Activated naive CD4-positive, alpha-beta T cell treated with anti-CD3 and anti-CD28 coated beads, Interleukin-2, amount 50 U/mL, for 24 hours (primary cell): ENCODE measurements at regions not wholly inside any gene's neighbourhood (a gene's known extent, or its start where the extent isn't known, plus 50 kb on each side); places are given as distances from the start of the nearest gene placed in this dataset.
"Not testable (repeated sequence)": the region's sequence is repeated elsewhere in the genome, so short reads cannot be mapped to it uniquely, and the experiment has no call there.

Source experiments
- H3K27ac Mint-ChIP-seq: one replicate; pipeline ENCODE4 v1.8.0; 2021; ENCODE audit warnings: mild to moderate bottlenecking, mixed read lengths
- H3K27me3 Mint-ChIP-seq: one replicate; pipeline ENCODE4 v1.8.0; 2021; ENCODE audit warnings: mixed read lengths
- H3K36me3 Mint-ChIP-seq: one replicate; pipeline ENCODE4 v1.8.0; 2021; ENCODE audit warnings: mixed read lengths
- H3K4me1 Mint-ChIP-seq: one replicate; pipeline ENCODE4 v1.8.0; 2021; ENCODE audit warnings: mixed read lengths
- H3K4me3 Mint-ChIP-seq: one replicate; pipeline ENCODE4 v1.8.0; 2021; ENCODE audit warnings: mild to moderate bottlenecking, mixed read lengths
- H3K9me3 Mint-ChIP-seq: one replicate; pipeline ENCODE4 v1.8.0; 2021; ENCODE audit warnings: mixed read lengths

DNA sequence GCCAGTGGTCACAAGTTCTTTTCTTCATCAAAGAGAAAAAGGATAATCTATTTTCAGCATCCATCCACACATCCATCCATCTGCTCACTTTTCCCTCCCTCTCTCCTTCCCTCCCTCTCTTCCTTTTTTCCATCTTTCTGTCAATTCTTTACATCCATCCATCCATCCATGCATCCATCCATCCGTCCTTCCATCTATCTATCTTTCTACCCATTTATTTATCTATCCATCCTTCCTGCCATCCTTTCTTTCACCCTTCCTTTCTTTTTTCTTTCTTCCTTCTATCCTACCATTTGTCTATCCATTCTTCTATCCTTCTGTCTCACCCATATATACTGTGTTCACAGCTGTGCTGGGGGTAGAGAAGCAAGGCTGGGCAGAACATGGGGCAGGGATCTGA, 212.4 kb upstream of the GALNT2 start:
- no peaks in the 10 kb centered on the region for H3K36me3 Mint-ChIP-seq
- H3K4me3 Mint-ChIP-seq: no peak overlapping the region
- H3K27me3 Mint-ChIP-seq: no peaks in the 10 kb centered on the region
- H3K9me3 Mint-ChIP-seq: no peaks in the 10 kb centered on the region
- H3K4me1 Mint-ChIP-seq: peaks cover 8% of the 10 kb centered on the region
- no peak overlapping the region for H3K27ac Mint-ChIP-seq

DNA sequence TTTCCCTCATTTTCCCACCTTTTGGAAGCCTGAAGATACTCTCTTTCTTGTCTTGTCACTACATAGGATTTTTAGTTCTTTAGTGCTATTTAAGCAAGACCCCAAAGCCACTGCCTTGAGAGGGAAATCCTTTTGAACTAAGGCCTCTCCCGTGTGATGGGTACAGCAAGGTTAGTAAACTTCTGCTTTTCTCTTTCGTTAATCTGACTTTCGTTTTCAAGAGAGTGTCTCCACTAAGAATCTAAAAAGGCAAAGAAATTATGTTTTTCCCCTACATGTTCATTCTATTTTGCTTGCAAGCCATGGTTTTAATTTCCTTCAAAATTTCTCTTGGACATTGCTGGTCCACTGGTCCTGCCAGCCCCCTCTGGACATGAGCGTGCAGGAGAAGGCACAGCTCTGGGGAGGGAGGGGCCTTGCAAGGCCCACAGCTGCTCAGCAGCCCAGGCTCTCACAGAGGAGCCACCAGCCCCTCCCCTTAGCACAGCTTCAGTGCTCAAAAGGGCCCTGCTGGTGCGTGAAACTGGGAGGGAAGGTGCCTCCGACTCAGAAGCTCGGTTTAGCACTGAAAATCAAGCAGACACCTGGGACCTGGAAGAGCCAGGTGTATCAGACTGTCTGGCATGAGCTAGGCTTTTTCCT, 210.9 kb upstream of the GALNT2 start:
- H3K4me3 Mint-ChIP-seq: peak overlapping the region; percentile 77

DNA sequence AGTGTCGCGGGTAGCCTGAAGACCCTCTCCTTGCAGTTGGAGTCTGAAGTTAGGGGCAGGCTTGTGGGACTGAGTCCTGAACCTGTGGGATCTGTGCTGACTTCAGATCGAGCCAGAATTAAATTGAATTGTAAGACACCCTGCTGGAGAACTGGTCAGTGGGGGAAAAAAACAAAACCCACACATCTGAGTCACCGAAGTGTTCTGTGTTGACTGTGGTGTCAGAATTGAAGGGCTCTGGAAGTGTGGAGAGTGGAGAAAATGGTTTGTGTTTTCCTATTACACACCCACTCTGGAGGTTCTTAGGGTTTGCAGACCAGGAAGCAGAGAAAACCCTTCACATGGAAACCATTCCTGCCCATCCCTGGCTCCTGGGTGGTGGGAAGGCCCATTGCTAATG, 209.5 kb upstream of the GALNT2 start:
- Mint-ChIP-seq H3K27ac (no peak overlapping the region), H3K27me3 (no peaks in the 10 kb centered on the region), H3K4me3 (no peak overlapping the region), H3K36me3 (no peaks in the 10 kb centered on the region), H3K9me3 (no peaks in the 10 kb centered on the region), H3K4me1 (peaks cover 8% of the 10 kb centered on the region)

More for the DNA sequence above, 210.9 kb upstream of the GALNT2 start:
- Mint-ChIP-seq H3K4me1 (peaks cover 8% of the 10 kb centered on the region), H3K36me3 (no peaks in the 10 kb centered on the region), H3K27ac (no peak overlapping the region), H3K9me3 (no peaks in the 10 kb centered on the region), H3K27me3 (no peaks in the 10 kb centered on the region)

DNA sequence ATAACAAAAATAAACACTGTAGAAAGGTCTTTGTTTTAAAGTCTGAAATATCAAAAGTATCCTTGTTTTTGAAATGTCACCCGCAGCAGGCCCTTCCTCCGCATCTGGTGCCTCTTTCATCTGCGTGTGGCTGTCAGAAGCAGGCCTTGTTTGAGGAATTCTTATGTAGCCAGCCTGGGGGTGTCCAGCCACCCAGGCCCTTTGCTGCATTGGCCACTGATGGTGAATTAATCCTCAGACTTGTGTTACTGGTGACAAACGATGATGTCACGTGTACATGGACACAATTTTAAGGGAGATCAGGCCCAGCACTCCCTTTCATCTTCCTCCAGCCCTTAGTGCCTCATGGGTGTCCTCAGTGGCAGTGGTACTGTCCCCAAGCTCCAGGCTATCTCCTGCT, 208.0 kb upstream of the GALNT2 start:
- Mint-ChIP-seq H3K36me3 (no peaks in the 10 kb centered on the region), H3K9me3 (no peaks in the 10 kb centered on the region), H3K27ac (no peak overlapping the region), H3K4me3 (no peak overlapping the region), H3K27me3 (peaks cover 1% of the 10 kb centered on the region), H3K4me1 (peaks cover 8% of the 10 kb centered on the region)

GRCh38 chr1:229860926-229861325, 206.1 kb upstream of the GALNT2 start:
- Mint-ChIP-seq H3K27ac (no peak overlapping the region), H3K4me3 (no peak overlapping the region), H3K36me3 (no peaks in the 10 kb centered on the region), H3K27me3 (peaks cover 1% of the 10 kb centered on the region), H3K9me3 (no peaks in the 10 kb centered on the region), H3K4me1 (peaks cover 4% of the 10 kb centered on the region)

- Mint-ChIP-seq H3K36me3 (no peaks in the 10 kb centered on the region), H3K27me3 (peaks cover 1% of the 10 kb centered on the region), H3K9me3 (no peaks in the 10 kb centered on the region), H3K27ac (no peak overlapping the region), H3K4me3 (no peak overlapping the region), H3K4me1 (no peaks in the 10 kb centered on the region)
These were observed 204.8 kb upstream of the GALNT2 start for GRCh38 chr1:229862017-229862774.

GRCh38 chr1:229863651-229864545, 203.1 kb upstream of the GALNT2 start:
- H3K4me3 Mint-ChIP-seq: no peak overlapping the region
- H3K36me3 Mint-ChIP-seq: no peaks in the 10 kb centered on the region
- H3K27me3 Mint-ChIP-seq: peaks cover 1% of the 10 kb centered on the region
- no peaks in the 10 kb centered on the region for H3K4me1 Mint-ChIP-seq
- H3K9me3 Mint-ChIP-seq: no peaks in the 10 kb centered on the region
- no peak overlapping the region for H3K27ac Mint-ChIP-seq

DNA sequence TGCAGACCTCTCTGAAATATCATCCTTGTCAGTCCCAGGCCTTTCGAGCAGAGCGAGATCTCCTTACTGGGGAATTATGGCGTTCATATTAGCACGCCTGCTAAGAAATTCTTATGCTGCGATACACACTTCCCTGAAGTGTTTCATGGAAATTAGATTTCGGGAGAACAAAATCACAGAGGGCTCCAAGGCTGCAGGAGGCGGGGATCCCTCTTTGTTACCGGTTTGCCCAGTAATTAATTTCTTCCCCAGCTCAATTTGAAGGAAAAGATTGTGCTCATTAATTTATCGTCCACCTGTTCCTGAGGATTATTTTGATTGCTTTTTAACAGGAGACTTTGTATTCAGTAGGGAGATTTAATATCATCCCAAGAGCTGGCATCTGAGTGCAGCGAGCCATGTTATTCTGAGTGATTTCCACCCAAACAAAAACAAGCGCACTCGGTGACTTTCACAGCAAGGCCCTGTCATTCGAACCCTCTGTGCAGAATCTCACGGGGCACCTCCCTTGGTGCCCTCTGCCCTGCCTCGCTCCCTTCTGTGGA, 202.3 kb upstream of the GALNT2 start:
- Mint-ChIP-seq H3K9me3 (no peaks in the 10 kb centered on the region), H3K4me1 (no peaks in the 10 kb centered on the region), H3K27me3 (peaks cover 1% of the 10 kb centered on the region), H3K27ac (no peak overlapping the region), H3K36me3 (no peaks in the 10 kb centered on the region), H3K4me3 (no peak overlapping the region)

DNA sequence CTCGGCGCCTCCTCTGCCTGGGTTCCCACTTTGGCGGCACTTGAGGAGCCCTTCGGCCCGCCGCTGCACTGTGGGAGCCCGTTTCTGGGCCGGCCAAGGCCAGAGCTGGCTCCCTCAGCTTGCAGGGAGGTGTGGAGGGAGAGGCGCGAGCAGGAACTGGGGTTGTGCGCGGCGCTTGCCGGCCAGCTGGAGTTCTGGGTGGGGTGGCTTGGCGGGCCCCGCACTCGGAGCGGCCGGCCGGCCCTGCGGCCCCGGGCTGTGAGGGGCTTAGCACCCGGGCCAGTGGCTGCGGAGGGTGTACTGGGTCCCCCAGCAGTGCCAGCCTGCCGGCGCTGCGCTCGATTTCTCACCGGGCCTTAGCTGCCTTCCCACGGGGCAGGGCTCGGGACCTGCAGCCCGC, 201.7 kb upstream of the GALNT2 start:
- not testable (repeated sequence) for H3K36me3 Mint-ChIP-seq, H3K27me3 Mint-ChIP-seq, H3K9me3 Mint-ChIP-seq, H3K4me1 Mint-ChIP-seq, H3K4me3 Mint-ChIP-seq, H3K27ac Mint-ChIP-seq

GRCh38 chr1:229867726-229868125, 199.3 kb upstream of the GALNT2 start:
- Mint-ChIP-seq H3K27me3 (peaks cover 1% of the 10 kb centered on the region), H3K4me1 (no peaks in the 10 kb centered on the region), H3K4me3 (no peak overlapping the region), H3K36me3 (no peaks in the 10 kb centered on the region), H3K9me3 (no peaks in the 10 kb centered on the region), H3K27ac (no peak overlapping the region)

DNA sequence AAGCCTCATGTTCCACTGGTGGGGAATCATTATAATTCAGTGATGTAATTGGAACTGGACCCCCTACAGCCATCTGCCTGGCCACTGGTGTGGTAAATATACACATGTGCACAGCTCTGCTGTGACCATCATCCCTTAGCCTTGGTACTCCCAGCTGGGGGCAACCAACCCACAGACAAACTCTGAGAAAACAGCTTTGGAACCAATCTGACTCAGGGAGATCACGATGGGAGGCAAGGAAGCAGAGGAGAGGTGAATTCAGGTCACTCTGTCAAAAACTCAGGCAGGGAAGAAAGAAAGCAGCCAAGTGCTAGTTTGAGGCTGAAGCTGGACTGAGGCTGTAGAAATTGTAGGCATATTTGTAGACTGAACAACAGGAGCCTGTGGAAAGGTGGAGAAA, 197.8 kb upstream of the GALNT2 start:
- Mint-ChIP-seq H3K4me1 (no peaks in the 10 kb centered on the region), H3K27me3 (no peaks in the 10 kb centered on the region), H3K9me3 (no peaks in the 10 kb centered on the region), H3K36me3 (no peaks in the 10 kb centered on the region), H3K27ac (no peak overlapping the region), H3K4me3 (no peak overlapping the region)

DNA sequence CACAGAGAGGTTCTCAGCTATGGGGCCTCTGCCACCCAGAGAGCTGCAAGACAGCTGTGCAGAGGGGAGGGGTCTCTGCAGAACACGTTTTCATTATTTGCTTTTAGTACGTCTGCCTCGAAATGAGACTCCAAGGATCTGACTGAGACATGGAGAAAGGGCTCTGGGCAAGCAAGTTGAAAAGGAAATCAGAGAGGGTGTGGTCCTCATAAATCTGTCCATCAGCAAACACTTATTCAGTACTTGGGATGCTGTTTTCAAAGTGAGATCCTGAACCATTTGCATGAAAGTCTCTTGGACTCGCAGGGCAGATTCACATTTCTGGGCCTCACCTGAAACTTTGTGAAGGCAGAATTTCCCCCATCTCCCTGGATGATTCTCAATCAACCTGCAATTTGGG, 197.4 kb upstream of the GALNT2 start:
- no peak overlapping the region for H3K4me3 Mint-ChIP-seq
- no peaks in the 10 kb centered on the region for H3K9me3 Mint-ChIP-seq
- H3K27ac Mint-ChIP-seq: no peak overlapping the region
- H3K36me3 Mint-ChIP-seq: no peaks in the 10 kb centered on the region
- H3K27me3 Mint-ChIP-seq: no peaks in the 10 kb centered on the region
- no peaks in the 10 kb centered on the region for H3K4me1 Mint-ChIP-seq

DNA sequence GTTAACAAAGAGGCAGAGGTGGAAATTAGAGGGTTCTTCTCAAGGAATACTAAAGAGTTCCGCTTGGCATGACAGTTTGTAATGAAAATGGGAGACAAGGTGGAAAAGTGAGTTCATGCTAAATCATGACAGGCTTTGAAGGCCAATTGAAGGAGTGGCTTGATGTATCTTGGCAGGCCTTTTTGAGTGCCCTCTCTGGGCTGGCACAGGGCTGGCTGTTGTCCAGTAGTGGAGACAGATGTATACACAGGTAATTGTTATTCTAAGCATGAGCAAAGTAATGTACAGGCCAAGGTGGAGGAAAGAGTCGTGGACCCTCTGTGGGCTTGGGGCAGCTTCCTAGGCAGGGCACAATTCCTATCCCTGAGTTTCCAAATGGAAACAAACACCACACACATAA, 196.7 kb upstream of the GALNT2 start:
- H3K27me3 Mint-ChIP-seq: no peaks in the 10 kb centered on the region
- no peak overlapping the region for H3K27ac Mint-ChIP-seq
- no peaks in the 10 kb centered on the region for H3K4me1 Mint-ChIP-seq
- H3K9me3 Mint-ChIP-seq: no peaks in the 10 kb centered on the region
- H3K4me3 Mint-ChIP-seq: no peak overlapping the region
- no peaks in the 10 kb centered on the region for H3K36me3 Mint-ChIP-seq

DNA sequence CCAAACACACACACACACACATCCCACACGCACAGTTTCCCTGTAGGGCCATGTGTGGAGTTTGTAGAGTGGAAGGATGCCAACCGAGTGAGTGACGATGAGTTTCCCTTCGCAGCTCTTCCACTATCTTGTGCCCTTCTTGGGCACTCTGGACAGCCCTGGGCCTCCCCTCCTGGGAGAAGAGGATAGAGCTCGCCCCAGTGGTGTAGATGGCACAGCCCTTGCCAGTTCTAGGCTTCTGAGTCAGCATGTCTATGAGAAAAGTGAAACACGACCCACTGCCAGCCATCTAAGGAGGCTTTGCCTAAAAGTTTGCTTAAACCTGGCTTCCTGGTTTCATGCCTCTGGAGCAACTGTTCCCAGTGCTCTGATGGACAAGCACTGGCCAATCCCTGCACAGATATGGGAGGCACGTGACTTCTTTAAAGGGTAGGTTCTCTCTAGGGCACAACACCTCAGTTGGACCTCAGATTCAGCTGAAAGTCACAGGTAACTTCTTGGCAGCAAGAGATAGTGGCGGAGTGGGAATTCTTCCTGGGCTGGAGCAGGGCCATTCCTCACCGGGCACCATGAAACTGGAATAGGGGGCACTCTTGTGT, 195.9 kb upstream of the GALNT2 start:
- H3K36me3 Mint-ChIP-seq: no peaks in the 10 kb centered on the region
- no peaks in the 10 kb centered on the region for H3K27me3 Mint-ChIP-seq
- no peak overlapping the region for H3K27ac Mint-ChIP-seq
- no peaks in the 10 kb centered on the region for H3K4me1 Mint-ChIP-seq
- no peaks in the 10 kb centered on the region for H3K9me3 Mint-ChIP-seq
- H3K4me3 Mint-ChIP-seq: no peak overlapping the region

DNA sequence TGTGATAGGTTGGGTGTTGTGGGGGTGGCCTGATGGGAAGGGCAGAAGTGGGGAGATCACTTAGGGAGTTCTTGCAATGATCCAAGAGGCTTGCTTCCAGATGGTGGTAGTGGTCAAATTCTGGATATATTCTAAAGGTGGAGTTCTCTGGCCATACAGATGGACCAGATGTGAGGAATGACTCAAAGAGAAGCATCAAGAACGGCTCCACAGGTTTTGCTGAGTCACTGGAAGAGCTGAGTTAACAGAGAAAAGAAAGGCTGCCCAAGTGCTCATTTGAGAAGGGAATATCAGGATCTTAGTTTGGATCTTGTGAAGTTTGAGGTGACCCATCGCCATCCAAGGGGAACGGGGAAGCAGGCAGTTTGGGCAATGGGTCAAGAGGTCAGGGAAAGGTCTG, 192.9 kb upstream of the GALNT2 start:
- no peaks in the 10 kb centered on the region for H3K4me1 Mint-ChIP-seq
- no peak overlapping the region for H3K27ac Mint-ChIP-seq
- no peaks in the 10 kb centered on the region for H3K27me3 Mint-ChIP-seq
- no peak overlapping the region for H3K4me3 Mint-ChIP-seq
- no peaks in the 10 kb centered on the region for H3K9me3 Mint-ChIP-seq
- H3K36me3 Mint-ChIP-seq: no peaks in the 10 kb centered on the region
